Stomach (tissue), 8 donors: ENCODE measurements at regions not wholly inside any gene's neighbourhood (a gene's known extent, or its start where the extent isn't known, plus 50 kb on each side); places are given as distances from the start of the nearest gene placed in this dataset.

Experiments used
- DNase-seq, 2 donors: peaks; one replicate each; pipeline versions ENCODE4 v3.0.0 to v3.0.0-alpha.2; 2013 to 2019
- H3K27ac ChIP-seq, 5 donors: fragments of 200-600 bp in 4 of 5; sonication (generic) in 4 of 5; one replicate each; pipeline ENCODE4 v1.5.1; 2013 to 2019; ENCODE audit warnings: mild to moderate bottlenecking in 1 of 5, moderate library complexity in 1 of 5
- H3K27me3 ChIP-seq, 3 donors: fragments of 200-600 bp; sonication (generic); one replicate each; pipeline ENCODE4 v1.5.1; 2017 to 2019; ENCODE audit warnings: mixed run types in 1 of 3
- H3K36me3 ChIP-seq, 4 donors: fragments of 200-600 bp; sonication (generic); 1 replicate in 3 of 4; 2 replicates in 1 of 4; pipeline ENCODE4 v1.5.1; 2016 to 2019
- H3K4me1 ChIP-seq, 4 donors: fragments of 200-600 bp; sonication (generic); one replicate each; pipeline ENCODE4 v1.5.1; 2016 to 2019
- H3K4me3 ChIP-seq, 4 donors: fragments of 200-600 bp; sonication (generic) in 3 of 4; one replicate each; pipeline ENCODE4 v1.5.1; 2016 to 2019; ENCODE audit warnings: mild to moderate bottlenecking in 1 of 4
- H3K9me3 ChIP-seq, 4 donors: fragments of 200-600 bp; sonication (generic); one replicate each; pipeline ENCODE4 v1.5.1; 2016 to 2019
- EP300 ChIP-seq: sonication (generic); formaldehyde crosslinking; IDR thresholded peaks from one replicate; pipeline ENCODE4 v1.6.1; 2017; ENCODE audit warnings: antibody characterized with exemption
- POLR2A ChIP-seq, 4 donors: fragments of 450-650 bp; IDR thresholded peaks; one replicate each; pipeline ENCODE4 v1.6.1; 2016; ENCODE audit warnings: antibody characterized with exemption in 4 of 4, control low read depth in 2 of 4, mild to moderate bottlenecking in 1 of 4, moderate library complexity in 1 of 4
- POLR2AphosphoS5 ChIP-seq, 3 donors: sonication (generic); formaldehyde crosslinking; IDR thresholded peaks; one replicate each; pipeline ENCODE4 v1.6.1; 2016; ENCODE audit warnings: antibody characterized with exemption in 3 of 3
- WGBS, 5 donors: extraction: QIAGEN DNeasy Blood & Tissue Kit in 3 of 5; methylation state at CpG; one replicate each; pipeline versions ENCODE4 v1.1.5 to v1.1.7; 2013 to 2018; 5-methylcytosine and 5-hydroxymethylcytosine counted together
- intact Hi-C: fragments of 100-400 bp; cut with DNase I; formaldehyde crosslinking; loops from one replicate; pipeline ENCODE4 v1.15.1; 2023; ENCODE audit warnings: low total_unique reads
- TF ChIP-seq, protein P1 (sequence below), 7 experiments: fragments of 450-650 bp in 4 of 7; fragments of 200-600 bp in 3 of 7; sonication (generic) in 3 of 7; IDR thresholded peaks; one replicate each; pipeline ENCODE4 v1.5.1; 2016 to 2019; ENCODE audit warnings: antibody characterized with exemption in 7 of 7, control low read depth in 2 of 7, mild to moderate bottlenecking in 1 of 7
- donor health status: healthy with polysubstance abuse.
- donor health status: Bipolar disorder and iron deficiency.
- donor health status: healthy.

GRCh38 chr10:62453274-62453673 lies 79.1 kb downstream of the ZNF365 start:
- peaks cover 0 to 12% (median 0%) of the 10 kb centered on the region in 4 donors for H3K4me1 ChIP-seq
- TF ChIP-seq POLR2AphosphoS5 (IDR thresholded peaks at IDR 0.05): no peak
- H3K36me3 ChIP-seq: no peaks in the 10 kb centered on the region
- H3K27me3 ChIP-seq: no peaks in the 10 kb centered on the region
- no peak overlapping the region for H3K4me3 ChIP-seq
- no peaks in the 10 kb centered on the region for H3K9me3 ChIP-seq
- WGBS, 5 donors: 90 to 97% (median 95%) methylated on average over 3 of the region's 3 CpGs
- no peak overlapping the region for H3K27ac ChIP-seq
- intact Hi-C loops: no loop called here
- DNase-seq: no peak

GRCh38 chr10:62454687-62455397 lies 80.7 kb downstream of the ZNF365 start:
- intact Hi-C loops: no loop called here

GRCh38 chr10:62456611-62457101 lies 82.5 kb downstream of the ZNF365 start:
- Histone ChIP-seq H3K9me3 (no peaks in the 10 kb centered on the region), H3K36me3 (no peaks in the 10 kb centered on the region), H3K4me3 (no peak overlapping the region), H3K4me1 (peaks cover 0 to 12% (median 0%) of the 10 kb centered on the region in 4 donors), H3K27ac (no peak overlapping the region), H3K27me3 (no peaks in the 10 kb centered on the region)
- intact Hi-C loops: no loop called here
- peak in 1 of 2 donors; percentile 32 for DNase-seq
- 68 to 84% (median 80%) methylated on average over 5 of the region's 5 CpGs for WGBS, 5 donors
- TF ChIP-seq, protein P1, sequence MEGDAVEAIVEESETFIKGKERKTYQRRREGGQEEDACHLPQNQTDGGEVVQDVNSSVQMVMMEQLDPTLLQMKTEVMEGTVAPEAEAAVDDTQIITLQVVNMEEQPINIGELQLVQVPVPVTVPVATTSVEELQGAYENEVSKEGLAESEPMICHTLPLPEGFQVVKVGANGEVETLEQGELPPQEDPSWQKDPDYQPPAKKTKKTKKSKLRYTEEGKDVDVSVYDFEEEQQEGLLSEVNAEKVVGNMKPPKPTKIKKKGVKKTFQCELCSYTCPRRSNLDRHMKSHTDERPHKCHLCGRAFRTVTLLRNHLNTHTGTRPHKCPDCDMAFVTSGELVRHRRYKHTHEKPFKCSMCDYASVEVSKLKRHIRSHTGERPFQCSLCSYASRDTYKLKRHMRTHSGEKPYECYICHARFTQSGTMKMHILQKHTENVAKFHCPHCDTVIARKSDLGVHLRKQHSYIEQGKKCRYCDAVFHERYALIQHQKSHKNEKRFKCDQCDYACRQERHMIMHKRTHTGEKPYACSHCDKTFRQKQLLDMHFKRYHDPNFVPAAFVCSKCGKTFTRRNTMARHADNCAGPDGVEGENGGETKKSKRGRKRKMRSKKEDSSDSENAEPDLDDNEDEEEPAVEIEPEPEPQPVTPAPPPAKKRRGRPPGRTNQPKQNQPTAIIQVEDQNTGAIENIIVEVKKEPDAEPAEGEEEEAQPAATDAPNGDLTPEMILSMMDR (IDR thresholded peaks at IDR 0.05): no peak
- TF ChIP-seq POLR2A (IDR thresholded peaks at IDR 0.05) (no peak), EP300 (no peak), POLR2AphosphoS5 (IDR thresholded peaks at IDR 0.05) (no peak)

More at GRCh38 chr10:62454687-62455397, 80.7 kb downstream of the ZNF365 start:
- Histone ChIP-seq H3K4me3 (no peak overlapping the region), H3K4me1 (peaks cover 0 to 12% (median 0%) of the 10 kb centered on the region in 4 donors), H3K27me3 (no peaks in the 10 kb centered on the region), H3K27ac (peak overlapping the region in 1 of 5 donors; percentile 49), H3K9me3 (no peaks in the 10 kb centered on the region), H3K36me3 (no peaks in the 10 kb centered on the region)
- TF ChIP-seq, protein P1 (IDR thresholded peaks at IDR 0.05): no peak
- TF ChIP-seq POLR2AphosphoS5 (IDR thresholded peaks at IDR 0.05) (no peak), POLR2A (IDR thresholded peaks at IDR 0.05) (no peak)
- WGBS, 5 donors: 20 to 45% (median 42%) methylated on average over 3 of the region's 3 CpGs
- DNase-seq: peak in 1 of 2 donors; percentile 29

DNA sequence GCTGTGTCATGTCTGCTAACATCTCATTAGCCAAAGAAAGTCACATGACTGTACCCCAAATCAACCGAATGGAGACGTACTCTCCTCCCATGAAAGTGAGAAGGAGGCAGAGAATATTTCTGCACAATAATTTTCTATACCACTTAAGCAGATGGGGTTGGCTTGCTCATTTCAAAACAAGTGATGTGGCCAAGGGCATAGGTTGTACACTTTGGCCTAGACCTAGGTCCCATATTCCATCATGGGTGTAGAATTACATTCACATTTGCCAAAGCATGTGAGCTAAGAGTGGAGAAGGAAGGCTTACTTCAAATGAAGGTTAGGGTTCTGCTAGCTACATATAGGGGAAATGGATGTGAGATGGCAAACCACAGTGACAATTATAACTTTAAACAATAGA lies 83.0 kb downstream of the ZNF365 start:
- intact Hi-C loops: no loop called here
- H3K27ac ChIP-seq: no peak overlapping the region
- TF ChIP-seq EP300 (no peak), POLR2AphosphoS5 (IDR thresholded peaks at IDR 0.05) (no peak), POLR2A (IDR thresholded peaks at IDR 0.05) (no peak)
- TF ChIP-seq, protein P1 (IDR thresholded peaks at IDR 0.05): no peak
- H3K4me1 ChIP-seq: peaks cover 0 to 12% (median 0%) of the 10 kb centered on the region in 4 donors
- no peaks in the 10 kb centered on the region for H3K27me3 ChIP-seq
- 88 to 97% (median 96%) methylated on average over 2 of the region's 2 CpGs for WGBS, 5 donors
- DNase-seq: no peak
- no peak overlapping the region for H3K4me3 ChIP-seq
- H3K9me3 ChIP-seq: no peaks in the 10 kb centered on the region
- H3K36me3 ChIP-seq: no peaks in the 10 kb centered on the region

DNA sequence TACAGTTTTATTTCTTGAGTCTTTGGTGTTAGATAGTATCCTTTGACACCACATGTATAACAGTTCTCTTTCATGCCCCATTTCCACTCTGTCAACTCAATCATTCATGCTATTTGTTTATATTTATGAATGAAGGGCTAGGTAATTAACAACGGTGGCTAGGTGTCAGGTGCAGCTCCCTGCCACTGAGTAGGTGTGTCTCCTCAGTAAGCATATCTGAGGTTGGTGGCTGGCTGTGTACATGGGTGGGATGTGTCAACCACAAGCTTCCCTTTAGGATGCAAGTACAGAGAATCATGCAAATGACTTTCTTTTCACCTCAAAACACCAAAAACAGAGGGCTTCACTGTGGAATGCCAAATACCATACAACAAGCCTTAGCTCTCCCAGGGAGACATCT lies 83.4 kb downstream of the ZNF365 start:
- Histone ChIP-seq H3K4me1 (peaks cover 0 to 12% (median 0%) of the 10 kb centered on the region in 4 donors), H3K36me3 (no peaks in the 10 kb centered on the region), H3K9me3 (no peaks in the 10 kb centered on the region), H3K4me3 (no peak overlapping the region), H3K27ac (no peak overlapping the region), H3K27me3 (no peaks in the 10 kb centered on the region)
- intact Hi-C loops: no loop called here
- no peak for DNase-seq
- no peak for TF ChIP-seq POLR2AphosphoS5 (IDR thresholded peaks at IDR 0.05)
- no peak for TF ChIP-seq POLR2A (IDR thresholded peaks at IDR 0.05)
- TF ChIP-seq, protein P1 (IDR thresholded peaks at IDR 0.05): no peak
- no peak for TF ChIP-seq EP300
- 39 to 56% (median 48%) methylated on average over 1 of the region's 1 CpG for WGBS, 5 donors
